Cardiac muscle cell (in vitro differentiated cells and primary cell): ENCODE measurements at regions not wholly inside any gene's neighbourhood (a gene's known extent, or its start where the extent isn't known, plus 50 kb on each side); places are given as distances from the start of the nearest gene placed in this dataset.

Experiments used
- DNase-seq, 2 donors: peaks; one replicate each; pipeline versions ENCODE4 v3.0.0 to v3.0.0-alpha.2; 2010 to 2017; ENCODE audit warnings: low read depth in 1 of 2, low spot score in 1 of 2
- H3K27ac ChIP-seq: fragments of 200-600 bp; sonication (generic); 2 replicates; pipeline ENCODE4 v1.5.1; 2016
- H3K27me3 ChIP-seq: fragments of 200-600 bp; sonication (generic); 2 replicates; pipeline ENCODE4 v1.6.0; 2016; ENCODE audit warnings: control low read depth
- H3K36me3 ChIP-seq: fragments of 200-600 bp; sonication (generic); 2 replicates; pipeline ENCODE4 v1.5.1; 2016; ENCODE audit warnings: control low read depth
- H3K4me1 ChIP-seq: fragments of 200-600 bp; sonication (generic); 2 replicates; pipeline ENCODE4 v1.8.1; 2017; ENCODE audit warnings: low read depth, mild to moderate bottlenecking, mixed run types
- H3K4me3 ChIP-seq: fragments of 200-600 bp; sonication (generic); 2 replicates; pipeline ENCODE4 v1.5.1; 2016; ENCODE audit warnings: mild to moderate bottlenecking
- H3K9me3 ChIP-seq: fragments of 200-600 bp; sonication (generic); 2 replicates; pipeline ENCODE4 v1.5.1; 2017; ENCODE audit warnings: low read depth, mild to moderate bottlenecking, control low read depth
- TF ChIP-seq, protein P1 (sequence below): IDR thresholded peaks from 2 replicates; pipeline ENCODE4 v1.5.1; 2012; ENCODE audit warnings: low read depth, mild to moderate bottlenecking, low read length

DNA sequence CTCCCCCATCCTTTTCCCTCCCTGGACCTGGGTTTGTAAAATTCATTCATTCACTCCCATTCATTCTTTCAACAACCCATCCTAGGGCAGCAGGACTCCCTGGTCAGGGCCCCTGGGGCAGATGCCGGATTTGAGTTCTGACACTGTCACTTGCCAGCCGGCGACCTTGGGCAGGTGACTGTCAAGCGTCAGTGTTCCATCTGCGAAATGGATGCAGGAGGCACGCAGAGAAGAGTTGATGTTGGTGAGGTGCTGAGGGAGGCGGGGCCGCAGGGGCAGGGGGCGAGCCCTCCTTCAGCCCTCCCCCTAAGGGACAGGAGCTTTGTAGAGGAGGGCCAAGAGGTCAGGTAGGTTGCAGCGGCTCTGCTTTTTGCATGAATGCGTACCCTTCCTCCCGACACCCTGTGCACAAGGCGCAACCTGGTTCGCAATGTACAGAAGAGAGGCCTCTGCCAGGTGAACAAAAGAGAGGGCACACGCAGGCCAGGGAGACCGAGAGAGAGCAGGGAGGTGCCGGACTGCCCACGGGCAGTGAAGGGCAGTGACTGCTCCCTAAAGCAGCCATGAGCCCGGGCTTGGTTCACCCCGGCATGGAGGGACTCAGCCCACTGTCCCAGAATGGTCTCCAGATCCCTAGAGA, 128.1 kb downstream of the BARX1 start:
- no peak for DNase-seq
- Histone ChIP-seq H3K27me3 (peaks cover 53% of the 10 kb centered on the region), H3K27ac (no peak overlapping the region), H3K4me3 (no peak overlapping the region), H3K9me3 (no peaks in the 10 kb centered on the region), H3K36me3 (no peaks in the 10 kb centered on the region), H3K4me1 (no peaks in the 10 kb centered on the region)
- TF ChIP-seq, protein P1, sequence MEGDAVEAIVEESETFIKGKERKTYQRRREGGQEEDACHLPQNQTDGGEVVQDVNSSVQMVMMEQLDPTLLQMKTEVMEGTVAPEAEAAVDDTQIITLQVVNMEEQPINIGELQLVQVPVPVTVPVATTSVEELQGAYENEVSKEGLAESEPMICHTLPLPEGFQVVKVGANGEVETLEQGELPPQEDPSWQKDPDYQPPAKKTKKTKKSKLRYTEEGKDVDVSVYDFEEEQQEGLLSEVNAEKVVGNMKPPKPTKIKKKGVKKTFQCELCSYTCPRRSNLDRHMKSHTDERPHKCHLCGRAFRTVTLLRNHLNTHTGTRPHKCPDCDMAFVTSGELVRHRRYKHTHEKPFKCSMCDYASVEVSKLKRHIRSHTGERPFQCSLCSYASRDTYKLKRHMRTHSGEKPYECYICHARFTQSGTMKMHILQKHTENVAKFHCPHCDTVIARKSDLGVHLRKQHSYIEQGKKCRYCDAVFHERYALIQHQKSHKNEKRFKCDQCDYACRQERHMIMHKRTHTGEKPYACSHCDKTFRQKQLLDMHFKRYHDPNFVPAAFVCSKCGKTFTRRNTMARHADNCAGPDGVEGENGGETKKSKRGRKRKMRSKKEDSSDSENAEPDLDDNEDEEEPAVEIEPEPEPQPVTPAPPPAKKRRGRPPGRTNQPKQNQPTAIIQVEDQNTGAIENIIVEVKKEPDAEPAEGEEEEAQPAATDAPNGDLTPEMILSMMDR, result no peak

DNA sequence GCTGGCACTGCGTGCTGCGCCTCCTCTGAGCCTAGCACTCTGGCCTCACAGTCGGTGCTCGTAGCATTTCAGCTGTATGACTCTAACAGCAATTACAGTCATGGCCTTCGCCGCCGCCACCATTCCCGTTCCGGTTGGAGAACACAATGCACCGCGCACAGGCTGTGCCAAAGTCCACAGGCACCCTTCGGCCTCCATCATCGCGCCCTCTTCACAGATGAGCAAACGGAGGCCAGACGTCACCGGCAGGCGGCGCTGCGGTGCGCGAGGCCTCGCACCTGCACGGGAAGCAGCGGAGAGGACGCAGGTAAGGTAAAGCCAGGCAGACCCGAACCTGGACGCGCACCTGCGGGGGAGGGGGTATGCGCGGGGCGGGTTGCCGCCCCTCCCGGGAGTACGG, 128.9 kb downstream of the BARX1 start:
- DNase-seq, result no peak
- H3K9me3 ChIP-seq, result no peaks in the 10 kb centered on the region

GRCh38 chr9:93825348-93826115, 129.6 kb downstream of the BARX1 start:
- Histone ChIP-seq H3K4me3 (no peak overlapping the region), H3K27ac (no peak overlapping the region), H3K27me3 (peaks cover 56% of the 10 kb centered on the region), H3K4me1 (no peaks in the 10 kb centered on the region), H3K9me3 (no peaks in the 10 kb centered on the region), H3K36me3 (no peaks in the 10 kb centered on the region)
- no peak for DNase-seq
- TF ChIP-seq, protein P1, result no peak

More for the DNA sequence above, 128.9 kb downstream of the BARX1 start:
- Histone ChIP-seq H3K27me3 (peaks cover 53% of the 10 kb centered on the region), H3K4me3 (no peak overlapping the region), H3K27ac (no peak overlapping the region), H3K36me3 (no peaks in the 10 kb centered on the region), H3K4me1 (no peaks in the 10 kb centered on the region)
- TF ChIP-seq, protein P1, result peak; percentile 19

DNA sequence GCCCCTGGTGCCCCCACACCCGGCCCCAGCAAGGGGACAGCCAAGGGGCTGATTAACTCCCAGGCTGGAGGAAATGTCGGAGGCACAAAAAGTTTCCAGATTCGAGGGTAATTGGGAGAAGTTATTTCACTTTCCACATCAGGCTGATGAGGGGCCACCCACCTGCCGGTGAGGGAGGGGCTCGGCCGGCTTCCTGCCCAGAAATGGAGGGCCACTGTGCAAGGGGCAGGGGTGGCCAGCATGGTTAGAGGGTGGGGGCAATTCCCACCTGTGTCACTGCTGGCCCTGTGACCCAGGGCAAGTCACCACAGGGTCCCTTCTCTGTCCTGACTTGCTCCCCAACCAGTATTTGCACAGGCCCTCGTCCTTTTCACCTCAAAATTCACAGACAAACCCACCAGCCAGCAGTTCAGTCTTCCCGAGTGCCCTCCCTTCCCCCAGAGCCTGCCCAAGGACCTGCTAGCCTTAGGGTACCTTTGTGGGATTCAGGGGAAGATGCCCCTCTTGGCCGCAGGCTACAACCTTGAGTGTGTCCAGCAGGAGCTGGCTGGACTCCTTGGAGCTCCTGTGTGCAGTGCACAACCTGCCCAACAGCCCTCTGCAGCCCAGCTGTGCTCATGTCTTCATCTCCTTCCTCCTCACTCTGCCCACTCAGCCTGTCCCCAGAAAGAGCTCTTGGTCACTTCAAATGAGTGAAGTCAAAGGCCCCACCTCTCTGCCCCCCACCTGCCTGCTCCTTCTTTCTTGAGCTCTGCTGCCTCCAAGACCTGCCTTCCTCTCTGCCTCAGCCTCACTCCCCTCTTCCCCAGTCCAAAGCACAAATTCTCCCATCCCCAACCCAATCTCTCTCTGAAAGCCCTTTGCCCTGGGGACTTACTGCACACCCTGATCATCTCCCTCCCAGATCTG, 130.5 kb downstream of the BARX1 start:
- Histone ChIP-seq H3K27me3 (peaks cover 58% of the 10 kb centered on the region), H3K4me1 (no peaks in the 10 kb centered on the region), H3K4me3 (no peak overlapping the region)

More for the DNA sequence above, 130.5 kb downstream of the BARX1 start:
- no peaks in the 10 kb centered on the region for H3K9me3 ChIP-seq
- H3K36me3 ChIP-seq, result no peaks in the 10 kb centered on the region
- no peak overlapping the region for H3K27ac ChIP-seq
- TF ChIP-seq, protein P1, result no peak
- no peak for DNase-seq
